ENCODE measurements at regions not wholly inside any gene's neighbourhood (a gene's known extent, or its start where the extent isn't known, plus 50 kb on each side); places are given as distances from the start of the nearest gene placed in this dataset.

DNA sequence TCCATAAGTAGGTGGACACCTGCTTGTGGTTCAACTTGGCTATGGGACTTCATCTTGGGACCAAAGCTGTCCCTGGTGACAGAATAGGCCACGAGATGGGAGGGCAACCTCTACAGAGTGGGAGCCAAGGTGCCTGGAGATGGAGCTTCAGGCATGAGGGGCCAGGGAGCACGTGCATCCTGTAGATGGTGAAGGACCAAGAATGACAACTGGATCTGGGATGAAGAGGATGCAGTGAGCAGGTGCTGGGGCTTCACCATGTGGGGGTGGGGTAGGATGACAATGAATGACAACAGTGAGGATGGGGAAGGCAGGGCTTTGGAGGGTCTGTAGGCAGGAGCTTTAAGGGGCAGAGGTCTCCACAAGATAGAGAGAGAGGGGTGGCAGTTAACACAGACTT, 372.0 kb upstream of the B3GAT1 start:
- H2AFZ ChIP-seq: no peak overlapping the region
- no peak overlapping the region for H3K9ac ChIP-seq
- no peaks in the 10 kb centered on the region for H3K4me1 ChIP-seq
- H3K4me3 ChIP-seq (ENCODE audit: low read depth, low read length): no peak overlapping the region
- no peaks in the 10 kb centered on the region for H3K27me3 ChIP-seq (ENCODE audit: control insufficient read depth, insufficient read depth, low read length)
- H3K9me3 ChIP-seq (ENCODE audit: control insufficient read depth, low read length): no peaks in the 10 kb centered on the region
- H3K27ac ChIP-seq: no peak overlapping the region
- no peaks in the 10 kb centered on the region for H3K79me2 ChIP-seq
- no peaks in the 10 kb centered on the region for H3K36me3 ChIP-seq (ENCODE audit: control insufficient read depth, insufficient read depth, low read length)
- TF ChIP-seq, protein P1, sequence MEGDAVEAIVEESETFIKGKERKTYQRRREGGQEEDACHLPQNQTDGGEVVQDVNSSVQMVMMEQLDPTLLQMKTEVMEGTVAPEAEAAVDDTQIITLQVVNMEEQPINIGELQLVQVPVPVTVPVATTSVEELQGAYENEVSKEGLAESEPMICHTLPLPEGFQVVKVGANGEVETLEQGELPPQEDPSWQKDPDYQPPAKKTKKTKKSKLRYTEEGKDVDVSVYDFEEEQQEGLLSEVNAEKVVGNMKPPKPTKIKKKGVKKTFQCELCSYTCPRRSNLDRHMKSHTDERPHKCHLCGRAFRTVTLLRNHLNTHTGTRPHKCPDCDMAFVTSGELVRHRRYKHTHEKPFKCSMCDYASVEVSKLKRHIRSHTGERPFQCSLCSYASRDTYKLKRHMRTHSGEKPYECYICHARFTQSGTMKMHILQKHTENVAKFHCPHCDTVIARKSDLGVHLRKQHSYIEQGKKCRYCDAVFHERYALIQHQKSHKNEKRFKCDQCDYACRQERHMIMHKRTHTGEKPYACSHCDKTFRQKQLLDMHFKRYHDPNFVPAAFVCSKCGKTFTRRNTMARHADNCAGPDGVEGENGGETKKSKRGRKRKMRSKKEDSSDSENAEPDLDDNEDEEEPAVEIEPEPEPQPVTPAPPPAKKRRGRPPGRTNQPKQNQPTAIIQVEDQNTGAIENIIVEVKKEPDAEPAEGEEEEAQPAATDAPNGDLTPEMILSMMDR (IDR thresholded peaks at IDR 0.05): no peak
- no peak overlapping the region for H3K4me2 ChIP-seq (ENCODE audit: low read length)

DNA sequence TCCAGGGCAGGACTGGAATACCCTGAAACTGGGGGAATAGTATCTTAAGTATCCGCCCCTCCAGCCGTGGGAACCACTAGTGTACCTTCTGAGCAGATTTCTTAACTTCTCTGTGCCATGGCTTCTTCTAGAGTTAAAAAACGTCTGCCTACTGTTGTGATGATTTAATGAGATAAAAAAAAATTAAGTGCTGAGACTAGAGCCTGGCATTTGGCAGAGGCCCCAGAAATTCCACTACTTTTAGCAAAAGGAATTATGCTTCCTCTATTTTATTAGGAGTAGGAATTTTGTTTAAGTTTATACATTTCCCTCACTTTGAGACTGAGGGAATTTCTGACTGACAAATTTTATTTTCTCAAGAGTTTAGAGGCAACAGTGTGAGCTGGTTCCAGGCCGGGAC, 371.2 kb upstream of the B3GAT1 start:
- no peaks in the 10 kb centered on the region for H3K9me3 ChIP-seq (ENCODE audit: control insufficient read depth, low read length)
- no peak overlapping the region for H2AFZ ChIP-seq
- no peaks in the 10 kb centered on the region for H3K79me2 ChIP-seq
- TF ChIP-seq, protein P1 (IDR thresholded peaks at IDR 0.05): no peak
- no peaks in the 10 kb centered on the region for H3K4me1 ChIP-seq
- H3K4me2 ChIP-seq (ENCODE audit: low read length): no peak overlapping the region
- no peak overlapping the region for H3K27ac ChIP-seq
- no peaks in the 10 kb centered on the region for H3K27me3 ChIP-seq (ENCODE audit: control insufficient read depth, insufficient read depth, low read length)
- H3K4me3 ChIP-seq (ENCODE audit: low read depth, low read length): no peak overlapping the region
- no peaks in the 10 kb centered on the region for H3K36me3 ChIP-seq (ENCODE audit: control insufficient read depth, insufficient read depth, low read length)
- no peak overlapping the region for H3K9ac ChIP-seq

DNA sequence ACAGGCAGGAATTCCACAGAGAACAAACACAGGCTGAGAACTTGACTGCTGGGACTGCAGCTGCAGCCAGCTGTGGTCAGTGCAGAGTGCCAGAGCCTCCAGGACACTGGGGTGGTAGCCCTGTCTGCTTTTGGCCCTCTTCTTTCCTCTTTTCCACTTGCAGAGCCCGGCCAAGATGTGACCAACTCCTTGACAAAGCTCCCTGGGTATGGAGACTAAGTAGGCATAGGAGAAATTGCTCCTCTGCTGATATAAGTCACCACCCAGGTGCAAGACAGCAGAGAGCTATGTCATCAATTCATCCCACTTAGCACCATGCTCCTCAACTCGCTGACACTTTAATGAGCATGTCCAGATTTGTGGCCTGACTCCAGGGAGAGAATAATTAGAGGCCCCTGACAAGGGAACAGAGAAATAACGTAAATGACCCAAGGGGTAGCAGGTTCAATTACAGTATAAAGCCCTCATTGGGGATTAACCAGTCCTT, 369.4 kb upstream of the B3GAT1 start:
- Histone ChIP-seq H3K4me1 (no peaks in the 10 kb centered on the region), H3K27me3 (ENCODE audit: control insufficient read depth, insufficient read depth, low read length) (no peaks in the 10 kb centered on the region), H3K9ac (no peak overlapping the region), H3K79me2 (no peaks in the 10 kb centered on the region), H3K4me3 (ENCODE audit: low read depth, low read length) (no peak overlapping the region), H3K4me2 (ENCODE audit: low read length) (no peak overlapping the region), H2AFZ (no peak overlapping the region), H3K36me3 (ENCODE audit: control insufficient read depth, insufficient read depth, low read length) (no peaks in the 10 kb centered on the region), H3K9me3 (ENCODE audit: control insufficient read depth, low read length) (no peaks in the 10 kb centered on the region), H3K27ac (no peak overlapping the region)
- TF ChIP-seq, protein P1 (IDR thresholded peaks at IDR 0.05): no peak

DNA sequence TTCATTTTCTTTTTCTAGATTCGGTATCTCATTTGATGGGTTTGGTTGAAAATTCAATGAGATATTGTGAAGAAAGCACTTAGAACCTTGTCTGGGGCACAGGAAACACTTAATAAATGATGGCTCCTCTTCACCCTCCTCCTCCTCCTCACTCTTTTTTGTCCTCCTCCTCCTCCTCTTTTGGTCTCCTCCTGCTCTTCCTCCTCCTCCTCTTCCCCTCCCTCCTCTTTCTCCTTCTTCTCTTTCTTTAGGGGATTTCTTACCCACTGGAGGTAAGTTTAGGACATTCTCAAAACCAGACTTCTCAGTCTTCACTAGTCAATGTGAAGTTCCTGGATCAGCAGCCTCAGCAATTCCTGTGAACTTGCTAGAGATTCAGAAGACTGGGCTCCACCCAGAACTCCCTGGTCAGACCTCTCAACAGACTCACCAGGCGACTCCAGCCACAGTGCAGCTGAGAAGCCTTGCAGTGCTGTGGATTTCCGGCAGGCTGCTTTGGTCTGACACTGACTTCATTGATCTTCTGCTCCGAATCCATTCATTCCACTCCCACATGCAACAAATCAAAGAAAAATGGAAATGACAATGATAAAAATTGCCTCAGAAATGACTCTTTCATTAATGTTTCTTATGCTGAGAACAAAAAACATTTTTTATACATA, 368.6 kb upstream of the B3GAT1 start:
- H3K9me3 ChIP-seq (ENCODE audit: control insufficient read depth, low read length): no peaks in the 10 kb centered on the region
- H3K4me3 ChIP-seq (ENCODE audit: low read depth, low read length): no peak overlapping the region
- no peaks in the 10 kb centered on the region for H3K4me1 ChIP-seq
- no peaks in the 10 kb centered on the region for H3K27me3 ChIP-seq (ENCODE audit: control insufficient read depth, insufficient read depth, low read length)
- H2AFZ ChIP-seq: no peak overlapping the region
- no peak overlapping the region for H3K9ac ChIP-seq
- no peak overlapping the region for H3K4me2 ChIP-seq (ENCODE audit: low read length)
- no peaks in the 10 kb centered on the region for H3K79me2 ChIP-seq
- no peak overlapping the region for H3K27ac ChIP-seq
- TF ChIP-seq, protein P1 (IDR thresholded peaks at IDR 0.05): no peak
- no peaks in the 10 kb centered on the region for H3K36me3 ChIP-seq (ENCODE audit: control insufficient read depth, insufficient read depth, low read length)

DNA sequence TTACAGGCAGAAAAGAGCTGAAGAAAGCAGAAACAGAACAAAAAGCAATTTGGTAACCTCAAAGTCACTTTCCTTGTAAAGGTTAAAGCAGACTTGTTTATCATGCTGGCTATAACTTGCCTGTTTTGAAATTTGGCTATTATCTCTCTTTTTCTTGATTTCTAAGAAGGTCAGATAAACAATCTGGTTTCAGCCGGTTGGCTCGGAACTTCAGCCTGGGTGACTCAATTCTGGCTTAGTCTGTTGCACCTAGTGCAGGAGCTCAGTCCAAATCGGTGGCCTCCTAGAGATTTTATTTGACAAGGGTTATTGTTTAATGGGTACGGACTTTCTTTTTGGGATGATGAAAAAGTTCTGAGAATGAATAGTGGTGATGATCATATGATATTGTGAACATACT, 367.1 kb upstream of the B3GAT1 start:
- no peaks in the 10 kb centered on the region for H3K36me3 ChIP-seq (ENCODE audit: control insufficient read depth, insufficient read depth, low read length)
- no peak overlapping the region for H3K4me3 ChIP-seq (ENCODE audit: low read depth, low read length)
- no peaks in the 10 kb centered on the region for H3K79me2 ChIP-seq
- no peaks in the 10 kb centered on the region for H3K9me3 ChIP-seq (ENCODE audit: control insufficient read depth, low read length)
- no peaks in the 10 kb centered on the region for H3K4me1 ChIP-seq
- H3K9ac ChIP-seq: no peak overlapping the region
- no peak overlapping the region for H3K4me2 ChIP-seq (ENCODE audit: low read length)
- H3K27me3 ChIP-seq (ENCODE audit: control insufficient read depth, insufficient read depth, low read length): no peaks in the 10 kb centered on the region
- H2AFZ ChIP-seq: no peak overlapping the region
- TF ChIP-seq, protein P1 (IDR thresholded peaks at IDR 0.05): no peak
- no peak overlapping the region for H3K27ac ChIP-seq

Data from parathyroid adenoma (tissue), 2 donors.